Epithelial cell of esophagus (primary cell): ENCODE measurements at regions not wholly inside any gene's neighbourhood (a gene's known extent, or its start where the extent isn't known, plus 50 kb on each side); places are given as distances from the start of the nearest gene placed in this dataset.

ENCODE experiments used
- DNase-seq: peaks from one replicate; pipeline ENCODE4 v3.0.0; 2010; ENCODE audit warnings: low read depth
- H3K4me3 ChIP-seq: 2 replicates; pipeline ENCODE4 v1.5.1; 2011; ENCODE audit warnings: mild to moderate bottlenecking, low read length, control low read depth
- TF ChIP-seq, protein P1 (sequence below): IDR thresholded peaks from 2 replicates; pipeline ENCODE4 v1.5.1; 2011; ENCODE audit warnings: low read depth, mild to moderate bottlenecking, low read length, control low read depth, inconsistent platforms; ENCODE audit not compliant: insufficient read depth; ENCODE audit errors: missing control alignments

- no peak overlapping the region for H3K4me3 ChIP-seq
- TF ChIP-seq, protein P1, sequence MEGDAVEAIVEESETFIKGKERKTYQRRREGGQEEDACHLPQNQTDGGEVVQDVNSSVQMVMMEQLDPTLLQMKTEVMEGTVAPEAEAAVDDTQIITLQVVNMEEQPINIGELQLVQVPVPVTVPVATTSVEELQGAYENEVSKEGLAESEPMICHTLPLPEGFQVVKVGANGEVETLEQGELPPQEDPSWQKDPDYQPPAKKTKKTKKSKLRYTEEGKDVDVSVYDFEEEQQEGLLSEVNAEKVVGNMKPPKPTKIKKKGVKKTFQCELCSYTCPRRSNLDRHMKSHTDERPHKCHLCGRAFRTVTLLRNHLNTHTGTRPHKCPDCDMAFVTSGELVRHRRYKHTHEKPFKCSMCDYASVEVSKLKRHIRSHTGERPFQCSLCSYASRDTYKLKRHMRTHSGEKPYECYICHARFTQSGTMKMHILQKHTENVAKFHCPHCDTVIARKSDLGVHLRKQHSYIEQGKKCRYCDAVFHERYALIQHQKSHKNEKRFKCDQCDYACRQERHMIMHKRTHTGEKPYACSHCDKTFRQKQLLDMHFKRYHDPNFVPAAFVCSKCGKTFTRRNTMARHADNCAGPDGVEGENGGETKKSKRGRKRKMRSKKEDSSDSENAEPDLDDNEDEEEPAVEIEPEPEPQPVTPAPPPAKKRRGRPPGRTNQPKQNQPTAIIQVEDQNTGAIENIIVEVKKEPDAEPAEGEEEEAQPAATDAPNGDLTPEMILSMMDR = no peak
- no peak for DNase-seq
These were observed 91.6 kb downstream of the MAGEB17 start for GRCh38 chrX:16258882-16259281.

DNA sequence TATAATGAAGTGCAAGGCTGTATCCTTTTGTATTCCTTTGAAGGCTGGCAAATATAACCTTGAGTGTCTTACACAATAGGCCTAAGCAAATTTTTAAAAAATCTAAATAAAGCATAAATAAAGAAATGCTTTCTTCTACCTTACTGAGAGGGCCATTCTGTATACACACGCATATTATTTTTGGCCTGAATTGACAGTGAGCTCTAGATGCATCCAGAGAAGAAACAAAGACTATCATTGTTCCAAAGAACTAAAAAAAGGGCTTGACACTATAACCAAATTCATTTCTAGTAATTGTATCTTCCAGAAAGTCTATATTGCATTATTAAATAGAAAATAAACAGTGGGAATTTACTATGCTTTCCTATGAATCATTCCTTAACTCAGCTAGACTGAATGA is 100.2 kb downstream of the MAGEB17 start:
- TF ChIP-seq, protein P1 = no peak
- no peak overlapping the region for H3K4me3 ChIP-seq

DNA sequence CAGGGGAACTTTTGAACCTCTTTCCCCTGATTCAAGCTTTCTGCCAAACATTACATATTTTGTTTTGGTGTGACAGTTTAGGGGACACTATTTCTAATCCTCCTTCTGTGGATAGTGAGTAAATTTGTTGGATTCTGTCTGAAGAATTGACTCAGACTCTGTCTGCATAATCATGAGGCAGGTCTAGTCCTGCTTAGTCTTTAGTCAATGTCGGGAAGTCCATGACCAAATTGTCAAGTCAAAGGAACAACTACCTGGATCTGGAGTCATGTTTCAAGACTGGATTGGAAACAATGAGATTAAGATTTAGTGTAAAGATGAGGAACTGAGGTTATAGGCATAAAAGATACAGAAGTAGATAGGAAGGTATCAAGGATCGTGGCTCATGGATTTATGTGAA is 100.9 kb downstream of the MAGEB17 start:
- no peak overlapping the region for H3K4me3 ChIP-seq
- TF ChIP-seq, protein P1 = no peak
- peak; percentile 66 for DNase-seq

More for the DNA sequence above, 100.2 kb downstream of the MAGEB17 start:
- DNase-seq = peak; percentile 7

GRCh38 chrX:16278927-16279326 is 111.6 kb downstream of the MAGEB17 start:
- H3K4me3 ChIP-seq = no peak overlapping the region
- DNase-seq = no peak
- TF ChIP-seq, protein P1 = no peak

GRCh38 chrX:16282209-16282608 is 114.9 kb downstream of the MAGEB17 start:
- DNase-seq = no peak
- H3K4me3 ChIP-seq = no peak overlapping the region
- TF ChIP-seq, protein P1 = no peak

- no peak for DNase-seq
- no peak overlapping the region for H3K4me3 ChIP-seq
- TF ChIP-seq, protein P1 = no peak
These were observed 117.6 kb downstream of the MAGEB17 start for GRCh38 chrX:16284842-16285241.

- no peak overlapping the region for H3K4me3 ChIP-seq
- DNase-seq = no peak
- TF ChIP-seq, protein P1 = no peak
These were observed 123.7 kb downstream of the MAGEB17 start for GRCh38 chrX:16290997-16291396.
